Endothelial cell of umbilical vein (primary cell): ENCODE measurements at regions not wholly inside any gene's neighbourhood (a gene's known extent, or its start where the extent isn't known, plus 50 kb on each side); places are given as distances from the start of the nearest gene placed in this dataset.

Experiments used
- BruUV-seq: library from RNA; stranded (reverse); fragments of 400-500 nt; replicated peaks from 2 replicates; lab custom pipeline; 2021; lab: Mats Ljungman, UMichigan
- CTCF ChIA-PET: fragments of 300-600, 350-600 bp; sonication (Branson Sonifier 250); formaldehyde crosslinking; loops from one replicate; lab custom pipeline; 2021; ENCODE audit warnings: antibody characterized with exemption, inconsistent platforms; lab: Charles Lee
- POLR2A ChIA-PET: fragments of 300-600, 350-600 bp; sonication (Branson Sonifier 250); formaldehyde crosslinking; loops from one replicate; lab custom pipeline; 2021; ENCODE audit warnings: antibody characterized with exemption, inconsistent platforms; lab: Charles Lee
- DNase-seq: peaks from one replicate; pipeline ENCODE4 v3.0.0-alpha.2; 2011; ENCODE audit warnings: low read depth, low spot score
- FAIRE-seq: peaks from 2 replicates; lab custom pipeline; 2011; peaks lifted over from hg19 to GRCh38; lab: Jason Lieb, UNC
- H2AFZ ChIP-seq: 2 replicates; pipeline ENCODE4 v1.6.0; 2012; ENCODE audit warnings: low read depth, low read length, control low read depth, inconsistent platforms
- H3K27ac ChIP-seq: 2 replicates; pipeline ENCODE4 v1.5.1; 2011; ENCODE audit warnings: low read depth, mild to moderate bottlenecking, control low read depth, low read length, moderate library complexity; ENCODE audit not compliant: insufficient read depth
- H3K27me3 ChIP-seq, 2 experiments: 2 replicates each; pipeline versions ENCODE4 v1.6.0 to v1.6.1; 2011; ENCODE audit warnings: low read length in 2 of 2, mixed read lengths in 1 of 2; ENCODE audit not compliant: control insufficient read depth in 2 of 2, insufficient read depth in 2 of 2
- H3K36me3 ChIP-seq, 2 experiments: 2 replicates in 1 of 2; 3 replicates in 1 of 2; pipeline ENCODE4 v1.5.1; 2011; ENCODE audit warnings: low read length in 2 of 2, mild to moderate bottlenecking in 1 of 2, moderate library complexity in 1 of 2; ENCODE audit not compliant: control insufficient read depth in 2 of 2, insufficient read depth in 2 of 2; ENCODE audit errors: extremely low read depth in 1 of 2
- H3K4me1 ChIP-seq: 3 replicates; pipeline ENCODE4 v1.5.1; 2011; ENCODE audit warnings: mild to moderate bottlenecking, low read length; ENCODE audit not compliant: control insufficient read depth, insufficient read depth; ENCODE audit errors: extremely low read depth
- H3K4me2 ChIP-seq: 2 replicates; pipeline ENCODE4 v1.6.1; 2011; ENCODE audit warnings: low read length, control low read depth, mixed read lengths; ENCODE audit not compliant: insufficient read depth
- H3K4me3 ChIP-seq, 3 experiments: fragments of 200-600 bp in 1 of 3; sonication (generic), shearing (Covaris generic) in 1 of 3; replicated peaks in 1 of 3; 2 replicates each; pipeline ENCODE4 v1.5.1; 2011 to 2016; ENCODE audit warnings: control low read depth in 3 of 3, low read length in 3 of 3, mild to moderate bottlenecking in 2 of 3, inconsistent platforms in 1 of 3, low read depth in 1 of 3, moderate library complexity in 1 of 3; ENCODE audit not compliant: insufficient read depth in 1 of 3
- H3K79me2 ChIP-seq: 2 replicates; pipeline ENCODE4 v1.6.0; 2012; ENCODE audit warnings: low read length, inconsistent platforms; ENCODE audit not compliant: control insufficient read depth, insufficient read depth
- H3K9ac ChIP-seq: replicated peaks from 2 replicates; pipeline ENCODE3; 2011; ENCODE audit warnings: low read length, control low read depth; ENCODE audit not compliant: insufficient read depth; ENCODE audit errors: extremely low read depth
- H3K9me1 ChIP-seq: replicated peaks from 3 replicates; pipeline ENCODE4 v1.6.0; 2011; ENCODE audit warnings: mild to moderate bottlenecking, low read length; ENCODE audit not compliant: control insufficient read depth, insufficient read depth; ENCODE audit errors: extremely low read depth
- H3K9me3 ChIP-seq: replicated peaks from 2 replicates; pipeline ENCODE4 v1.5.1; 2012; ENCODE audit warnings: low read length, inconsistent platforms; ENCODE audit not compliant: control insufficient read depth, insufficient read depth
- H4K20me1 ChIP-seq: replicated peaks from 2 replicates; pipeline ENCODE3; 2011; ENCODE audit warnings: mild to moderate bottlenecking, low read length; ENCODE audit not compliant: control insufficient read depth, insufficient read depth; ENCODE audit errors: extremely low read depth
- CTCF ChIP-seq, 2 donors: IDR thresholded peaks; 1 replicate in 1 of 2; 2 replicates in 1 of 2; pipeline ENCODE4 v1.5.1; 2011; ENCODE audit warnings: low read length in 2 of 2, mild to moderate bottlenecking in 2 of 2, moderate library complexity in 2 of 2, control low read depth in 1 of 2, inconsistent platforms in 1 of 2, low read depth in 1 of 2; ENCODE audit not compliant: insufficient read depth in 1 of 2; ENCODE audit errors: extremely low read depth in 1 of 2
- EZH2 ChIP-seq: IDR thresholded peaks from 2 replicates; pipeline ENCODE4 v1.6.1; 2012; ENCODE audit warnings: borderline replicate concordance, low read depth, mild to moderate bottlenecking, moderate library complexity, low read length, inconsistent platforms; ENCODE audit not compliant: severe bottlenecking
- FOS ChIP-seq: IDR thresholded peaks from 2 replicates; pipeline ENCODE4 v1.6.1; 2011; ENCODE audit warnings: mild to moderate bottlenecking, low read length, moderate library complexity, borderline replicate concordance; ENCODE audit not compliant: insufficient read depth
- GATA2 ChIP-seq: IDR thresholded peaks from 2 replicates; pipeline ENCODE4 v1.7.0; 2011; ENCODE audit warnings: low read depth, mild to moderate bottlenecking, moderate library complexity, mixed read lengths, low read length; ENCODE audit not compliant: insufficient read length, insufficient read depth
- JUN ChIP-seq: IDR thresholded peaks from 2 replicates; pipeline ENCODE4 v1.6.1; 2011; ENCODE audit warnings: borderline replicate concordance, low read depth; ENCODE audit not compliant: insufficient read length, insufficient read depth
- MAX ChIP-seq: IDR thresholded peaks from 2 replicates; pipeline ENCODE4 v1.6.1; 2011; ENCODE audit not compliant: insufficient read depth, insufficient read length
- MYC ChIP-seq: IDR thresholded peaks from one replicate; pipeline ENCODE4 v1.6.1; 2011; ENCODE audit warnings: mild to moderate bottlenecking, low read depth, low read length
- POLR2A ChIP-seq: IDR thresholded peaks from 2 replicates; pipeline ENCODE4 v1.6.1; 2012; ENCODE audit warnings: low read depth, mild to moderate bottlenecking, control low read depth, low read length
- POLR2AphosphoS5 ChIP-seq: IDR thresholded peaks from 2 replicates; pipeline ENCODE4 v1.6.1; 2012; ENCODE audit warnings: low read depth, mild to moderate bottlenecking, control low read depth, low read length, moderate library complexity; ENCODE audit not compliant: insufficient read depth
- dilution Hi-C: fragments of 300-500 bp; cut with MboI; formaldehyde crosslinking; loops from one replicate; pipeline ENCODE4 v1.15.0; 2019; ENCODE audit warnings: low sequenced_read_pairs; ENCODE audit not compliant: extremely low pct_ligation_motif_present
- intact Hi-C: fragments of 100-400 bp; cut with micrococcal nuclease; formaldehyde crosslinking; loops from one replicate; pipeline ENCODE4 v1.10.0; 2022

- Histone ChIP-seq H3K9ac (no peak overlapping the region), H4K20me1 (no peaks in the 10 kb centered on the region), H3K79me2 (no peaks in the 10 kb centered on the region), H3K36me3 (no peaks in the 10 kb centered on the region), H3K4me3 (no peak overlapping the region), H3K4me1 (peaks cover 2% of the 10 kb centered on the region), H3K27ac (no peak overlapping the region), H2AFZ (no peak overlapping the region), H3K9me1 (no peaks in the 10 kb centered on the region), H3K4me2 (no peak overlapping the region), H3K27me3 (no peaks in the 10 kb centered on the region), H3K9me3 (no peaks in the 10 kb centered on the region)
- no peak for TF ChIP-seq CTCF (IDR thresholded peaks at IDR 0.05; ENCODE audit: extremely low read depth in 1 of 2, insufficient read depth in 1 of 2, low read depth in 1 of 2, low read length in 2 of 2)
- no peak for TF ChIP-seq POLR2A
- no peak for TF ChIP-seq POLR2AphosphoS5
- dilution Hi-C loops: no loop called here
- DNase-seq: no peak
- intact Hi-C loops: no loop called here
- POLR2A ChIA-PET: no interaction called here
- FAIRE-seq: no peak
- no TSS peak for BruUV-seq
- CTCF ChIA-PET: no interaction called here
Measured at GRCh38 chr5:158165647-158166046, 306.7 kb upstream of the CLINT1 start.

DNA sequence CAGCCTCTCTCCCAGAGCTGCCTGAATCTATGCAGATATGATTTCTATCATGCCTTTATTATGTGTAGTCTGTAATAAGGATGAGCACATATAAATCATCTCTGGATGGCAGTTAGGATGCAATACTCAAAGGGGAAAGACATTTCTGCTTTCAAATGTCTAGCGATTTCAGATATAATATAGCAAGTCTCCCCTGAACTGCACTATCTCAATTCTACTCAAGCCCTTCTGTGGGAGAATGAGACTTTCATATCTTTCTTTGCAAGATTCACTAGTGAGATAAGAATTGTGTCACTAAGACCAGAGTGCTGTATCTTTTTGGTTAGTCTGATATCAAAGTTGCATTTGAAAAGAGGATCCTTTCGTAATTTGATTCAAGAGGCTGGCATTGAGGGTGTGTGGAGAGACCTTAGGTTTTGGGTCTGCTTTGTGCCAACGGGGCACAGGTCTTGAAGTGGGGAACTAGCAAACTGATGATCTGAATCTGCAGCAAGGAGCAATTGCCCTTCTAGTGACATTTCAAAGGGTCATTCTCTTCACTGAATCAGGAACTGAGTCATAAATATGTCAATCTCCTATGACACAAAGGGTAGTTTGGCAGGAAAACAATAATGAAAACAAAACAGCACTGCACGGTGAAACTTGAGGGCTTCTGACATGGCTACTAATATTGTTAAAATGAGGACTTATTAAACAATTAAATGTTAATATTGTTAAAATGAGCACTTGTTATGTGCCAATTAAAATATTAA is 305.5 kb upstream of the CLINT1 start:
- Histone ChIP-seq H3K9me1 (no peaks in the 10 kb centered on the region), H3K27me3 (no peaks in the 10 kb centered on the region), H3K4me2 (no peak overlapping the region), H4K20me1 (no peaks in the 10 kb centered on the region), H3K4me3 (no peak overlapping the region), H3K4me1 (peaks cover 2% of the 10 kb centered on the region), H2AFZ (no peak overlapping the region), H3K79me2 (no peaks in the 10 kb centered on the region), H3K9me3 (no peaks in the 10 kb centered on the region), H3K27ac (no peak overlapping the region), H3K9ac (no peak overlapping the region), H3K36me3 (no peaks in the 10 kb centered on the region)
- BruUV-seq: no TSS peak
- FAIRE-seq: peak; percentile 4
- CTCF ChIA-PET: no interaction called here
- TF ChIP-seq POLR2AphosphoS5 (no peak), CTCF (IDR thresholded peaks at IDR 0.05; ENCODE audit: extremely low read depth in 1 of 2, insufficient read depth in 1 of 2, low read depth in 1 of 2, low read length in 2 of 2) (no peak), MAX (no peak), GATA2 (no peak), MYC (no peak), FOS (no peak), POLR2A (no peak), JUN (no peak), EZH2 (no peak)
- intact Hi-C loops: no loop called here
- POLR2A ChIA-PET: no interaction called here
- dilution Hi-C loops: no loop called here
- peak; percentile 41 for DNase-seq
